MM.1S (cell line): ENCODE measurements at regions not wholly inside any gene's neighbourhood (a gene's known extent, or its start where the extent isn't known, plus 50 kb on each side); places are given as distances from the start of the nearest gene placed in this dataset.

ENCODE experiments used
- CTCF ChIP-seq: fragments of 300-600 bp; sonication (generic); IDR thresholded peaks from 2 replicates; pipeline ENCODE4 v1.5.1; 2016; ENCODE audit warnings: antibody characterized with exemption, low read length, mixed read lengths
- EZH2phosphoT487 ChIP-seq: fragments of 300-600 bp; sonication (generic); IDR thresholded peaks from 2 replicates; pipeline ENCODE4 v1.6.1; 2018; ENCODE audit warnings: antibody characterized with exemption, low read length

DNA sequence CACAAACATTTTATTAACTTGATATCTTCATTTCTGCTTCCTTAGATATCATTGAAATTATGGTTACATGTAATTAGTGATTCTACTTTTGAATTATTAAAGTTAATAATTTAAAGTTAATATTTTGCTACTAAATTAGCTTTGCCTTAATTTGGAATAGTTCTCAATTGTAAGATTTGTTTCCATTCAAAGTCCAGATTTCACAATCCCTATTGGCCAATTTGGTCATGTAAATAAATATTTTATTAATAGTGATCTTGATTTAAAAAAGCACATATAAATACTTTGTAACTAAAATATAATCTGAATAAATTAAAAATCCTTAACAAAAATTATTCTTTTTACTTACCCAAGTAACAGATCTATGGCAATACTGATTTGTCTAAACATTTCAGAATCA is 1558.6 kb downstream of the NCAM2 start:
- TF ChIP-seq CTCF (no peak), EZH2phosphoT487 (no peak)
